Osteocyte (in vitro differentiated cells): ENCODE measurements at regions not wholly inside any gene's neighbourhood (a gene's known extent, or its start where the extent isn't known, plus 50 kb on each side); places are given as distances from the start of the nearest gene placed in this dataset.
"Not testable (repeated sequence)": the region's sequence is repeated elsewhere in the genome, so short reads cannot be mapped to it uniquely, and the experiment has no call there.

Experiments
- DNase-seq: peaks from one replicate; pipeline ENCODE4 v3.0.0; 2021; ENCODE audit warnings: mixed read lengths; ENCODE audit not compliant: unreplicated experiment; ENCODE audit errors: extremely low spot score
- H3K27ac Mint-ChIP-seq: one replicate; pipeline ENCODE4 v1.8.0; 2021; ENCODE audit warnings: mild to moderate bottlenecking, mixed read lengths; ENCODE audit not compliant: unreplicated experiment
- H3K27me3 Mint-ChIP-seq: one replicate; pipeline ENCODE4 v1.8.0; 2021; ENCODE audit warnings: mixed read lengths; ENCODE audit not compliant: unreplicated experiment
- H3K36me3 Mint-ChIP-seq: one replicate; pipeline ENCODE4 v1.8.0; 2021; ENCODE audit warnings: mixed read lengths; ENCODE audit not compliant: unreplicated experiment
- H3K4me1 Mint-ChIP-seq: one replicate; pipeline ENCODE4 v1.8.0; 2021; ENCODE audit warnings: mixed read lengths; ENCODE audit not compliant: unreplicated experiment
- H3K4me3 Mint-ChIP-seq: one replicate; pipeline ENCODE4 v1.8.0; 2021; ENCODE audit warnings: mild to moderate bottlenecking, moderate library complexity, mixed read lengths; ENCODE audit not compliant: unreplicated experiment
- H3K9me3 Mint-ChIP-seq: one replicate; pipeline ENCODE4 v1.8.0; 2021; ENCODE audit warnings: mixed read lengths; ENCODE audit not compliant: unreplicated experiment
- TF ChIP-seq, protein P1 (sequence below): fragments of 200-600 bp; sonication (generic); IDR thresholded peaks from 2 replicates; pipeline ENCODE4 v1.5.0; 2021; ENCODE audit warnings: antibody characterized with exemption, mild to moderate bottlenecking, moderate library complexity

DNA sequence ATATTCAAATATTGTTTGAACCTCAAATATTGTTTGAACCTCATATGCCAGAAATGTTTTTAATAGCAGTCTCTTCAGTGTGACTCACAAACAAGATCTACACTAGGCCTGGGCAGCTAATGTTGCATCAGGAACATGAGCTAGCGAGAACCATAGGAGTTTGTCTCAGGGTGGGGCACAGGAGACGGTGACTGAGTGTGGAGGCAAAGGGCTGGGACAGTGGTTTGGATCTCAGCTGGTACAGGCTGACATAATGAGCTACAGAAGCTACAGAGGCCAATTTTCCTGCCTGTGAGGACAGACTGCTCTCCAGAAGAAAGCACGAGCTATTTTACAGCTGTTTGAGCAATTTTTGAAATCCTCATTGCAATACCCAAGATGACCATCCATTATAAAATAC lies 224.7 kb downstream of the CENPC start:
- Mint-ChIP-seq H3K4me1 (peaks cover 6% of the 10 kb centered on the region), H3K36me3 (no peaks in the 10 kb centered on the region), H3K27me3 (no peaks in the 10 kb centered on the region), H3K27ac (no peak overlapping the region), H3K9me3 (peaks cover 4% of the 10 kb centered on the region), H3K4me3 (no peak overlapping the region)
- TF ChIP-seq, protein P1, sequence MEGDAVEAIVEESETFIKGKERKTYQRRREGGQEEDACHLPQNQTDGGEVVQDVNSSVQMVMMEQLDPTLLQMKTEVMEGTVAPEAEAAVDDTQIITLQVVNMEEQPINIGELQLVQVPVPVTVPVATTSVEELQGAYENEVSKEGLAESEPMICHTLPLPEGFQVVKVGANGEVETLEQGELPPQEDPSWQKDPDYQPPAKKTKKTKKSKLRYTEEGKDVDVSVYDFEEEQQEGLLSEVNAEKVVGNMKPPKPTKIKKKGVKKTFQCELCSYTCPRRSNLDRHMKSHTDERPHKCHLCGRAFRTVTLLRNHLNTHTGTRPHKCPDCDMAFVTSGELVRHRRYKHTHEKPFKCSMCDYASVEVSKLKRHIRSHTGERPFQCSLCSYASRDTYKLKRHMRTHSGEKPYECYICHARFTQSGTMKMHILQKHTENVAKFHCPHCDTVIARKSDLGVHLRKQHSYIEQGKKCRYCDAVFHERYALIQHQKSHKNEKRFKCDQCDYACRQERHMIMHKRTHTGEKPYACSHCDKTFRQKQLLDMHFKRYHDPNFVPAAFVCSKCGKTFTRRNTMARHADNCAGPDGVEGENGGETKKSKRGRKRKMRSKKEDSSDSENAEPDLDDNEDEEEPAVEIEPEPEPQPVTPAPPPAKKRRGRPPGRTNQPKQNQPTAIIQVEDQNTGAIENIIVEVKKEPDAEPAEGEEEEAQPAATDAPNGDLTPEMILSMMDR = no peak
- DNase-seq = no peak

- not testable (repeated sequence) for H3K36me3 Mint-ChIP-seq, H3K9me3 Mint-ChIP-seq, H3K27me3 Mint-ChIP-seq, H3K4me3 Mint-ChIP-seq, H3K4me1 Mint-ChIP-seq, DNase-seq, H3K27ac Mint-ChIP-seq
Observed at GRCh38 chr4:67319607-67320006, 225.7 kb downstream of the CENPC start.

- not testable (repeated sequence) for H3K4me1 Mint-ChIP-seq, H3K36me3 Mint-ChIP-seq, H3K4me3 Mint-ChIP-seq, H3K27ac Mint-ChIP-seq, DNase-seq, H3K27me3 Mint-ChIP-seq, H3K9me3 Mint-ChIP-seq
Observed at GRCh38 chr4:67300497-67301185, 244.7 kb downstream of the CENPC start.

- H3K27me3 Mint-ChIP-seq = no peaks in the 10 kb centered on the region
- no peak for DNase-seq
- TF ChIP-seq, protein P1 = no peak
- peaks cover 14% of the 10 kb centered on the region for H3K9me3 Mint-ChIP-seq
- H3K4me3 Mint-ChIP-seq = no peak overlapping the region
- H3K27ac Mint-ChIP-seq = no peak overlapping the region
- no peaks in the 10 kb centered on the region for H3K36me3 Mint-ChIP-seq
- H3K4me1 Mint-ChIP-seq = peaks cover 18% of the 10 kb centered on the region
Observed at GRCh38 chr4:67292636-67293035, 252.7 kb downstream of the CENPC start.

DNA sequence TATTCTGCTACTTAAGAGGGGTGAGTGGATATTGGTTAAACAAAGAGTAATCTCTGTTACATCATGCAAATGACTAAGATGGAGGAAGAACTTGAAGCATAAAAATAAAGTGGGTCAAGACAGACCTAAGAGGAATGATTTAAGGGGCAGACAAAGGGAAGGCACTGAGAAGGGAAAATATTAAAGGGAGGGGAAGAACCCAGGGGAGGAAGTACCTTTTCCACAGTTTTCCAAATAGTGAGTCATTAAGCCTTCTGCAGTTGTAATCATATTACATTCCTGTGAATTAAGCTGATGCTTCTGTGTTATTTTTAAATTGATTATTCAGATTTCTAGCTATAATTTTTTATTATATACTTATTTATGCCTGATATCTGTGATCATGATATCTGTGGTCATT lies 253.3 kb downstream of the CENPC start:
- H3K4me1 Mint-ChIP-seq = peaks cover 18% of the 10 kb centered on the region
- H3K36me3 Mint-ChIP-seq = no peaks in the 10 kb centered on the region
- H3K4me3 Mint-ChIP-seq = no peak overlapping the region
- no peak for DNase-seq
- H3K9me3 Mint-ChIP-seq = peaks cover 18% of the 10 kb centered on the region
- H3K27ac Mint-ChIP-seq = no peak overlapping the region
- H3K27me3 Mint-ChIP-seq = no peaks in the 10 kb centered on the region
- TF ChIP-seq, protein P1 = no peak

GRCh38 chr4:67291644-67292043 lies 253.7 kb downstream of the CENPC start:
- no peak for DNase-seq
- Mint-ChIP-seq H3K9me3 (peaks cover 18% of the 10 kb centered on the region), H3K36me3 (no peaks in the 10 kb centered on the region), H3K27ac (no peak overlapping the region), H3K27me3 (no peaks in the 10 kb centered on the region), H3K4me3 (no peak overlapping the region), H3K4me1 (peaks cover 18% of the 10 kb centered on the region)
- TF ChIP-seq, protein P1 = no peak
